ENCODE measurements at regions not wholly inside any gene's neighbourhood (a gene's known extent, or its start where the extent isn't known, plus 50 kb on each side); places are given as distances from the start of the nearest gene placed in this dataset.

DNA sequence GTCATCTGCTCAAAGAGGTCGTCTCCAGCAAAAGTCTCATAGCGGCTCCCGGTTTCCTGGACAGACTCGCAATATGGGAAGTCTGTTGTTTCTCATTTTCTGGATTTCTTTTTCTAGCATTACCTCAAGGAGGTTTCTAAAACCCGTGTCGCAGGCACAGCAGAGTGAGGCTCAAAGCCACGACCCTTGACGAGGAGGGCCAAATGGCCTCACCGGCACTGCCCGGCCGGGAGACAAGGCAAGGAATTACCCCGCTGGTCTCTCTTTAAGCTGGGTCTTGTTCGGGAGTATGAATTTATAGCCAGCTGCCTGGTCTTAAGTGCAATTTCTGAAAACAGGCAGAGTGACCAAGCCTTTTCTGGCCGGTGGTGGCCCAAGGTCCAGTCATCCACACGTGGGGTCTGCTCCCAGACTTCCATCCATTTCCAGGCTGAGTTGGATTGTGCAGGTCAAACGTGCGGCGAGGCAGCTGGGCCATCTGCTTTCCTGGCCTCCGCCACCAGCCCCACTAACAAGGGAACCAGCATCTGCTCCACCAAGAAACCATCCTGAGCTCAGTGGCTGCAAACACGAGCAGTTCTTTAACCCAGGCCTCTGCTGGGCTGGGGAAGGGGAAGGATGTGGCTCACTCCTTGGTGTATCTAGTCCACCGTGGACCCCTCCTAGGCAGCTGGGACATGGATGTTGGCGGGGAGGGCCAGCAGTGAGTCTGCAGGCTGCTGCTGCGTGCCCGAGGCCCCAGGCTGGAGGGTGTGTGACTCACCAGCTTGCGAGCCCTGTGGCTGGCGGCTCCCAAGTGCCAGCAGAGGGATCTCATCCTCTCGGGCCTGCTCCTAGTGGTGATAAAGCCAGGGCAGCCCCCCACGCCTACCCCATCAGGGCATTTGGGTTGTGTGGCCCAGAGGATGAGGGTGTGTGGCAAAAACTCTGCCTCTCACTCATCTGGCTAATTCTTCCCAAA, 55.6 kb upstream of the COL5A1 start:
- no peaks in the 10 kb centered on the region for H3K79me1 ChIP-seq (ENCODE audit: low read depth, low read length)
- no peaks in the 10 kb centered on the region for H3K23me2 ChIP-seq (ENCODE audit: low read depth, low read length)
- WGBS, 2 experiments (ENCODE audit: extremely low coverage in 1 of 2, insufficient coverage in 1 of 2, insufficient read length in 1 of 2, insufficient replicate concordance in 2 of 2, low coverage in 1 of 2, low lambda C conversion rate in 2 of 2, missing lambda C conversion rate in 1 of 2) = 94% methylated on average over 28 of the region's 28 CpGs; no CpG with 5 or more reads in 1 of the 2 experiments
- CTCF ChIA-PET (ENCODE audit: partially characterized antibody) = interaction anchor here (1.0 to 1.2 kb wide), 2 partner anchors 12 to 84 kb away, joined by 3 to 5 read pairs; no protein-coding TSS in a partner anchor
- no peaks in the 10 kb centered on the region for H3K79me2 ChIP-seq (ENCODE audit: control insufficient read depth in 1 of 2, insufficient read depth in 2 of 2, low read length in 2 of 2)
- no peak for FAIRE-seq
- no peaks in the 10 kb centered on the region for H3K9me3 ChIP-seq (ENCODE audit: insufficient read depth in 2 of 2, low read depth in 1 of 2, low read length in 1 of 2)
- no peak overlapping the region for H2BK20ac ChIP-seq (ENCODE audit: low read length)
- no peak overlapping the region for H3K9ac ChIP-seq (replicated peaks in 1 of 4; ENCODE audit: extremely low read depth in 1 of 4, low read depth in 3 of 4, low read length in 3 of 4)
- H2BK120ac ChIP-seq (replicated peaks; ENCODE audit: low read depth, low read length) = no peak overlapping the region
- H2BK12ac ChIP-seq (ENCODE audit: low read depth, low read length) = no peak overlapping the region
- H3K4me1 ChIP-seq (replicated peaks in 1 of 4; ENCODE audit: control insufficient read depth in 3 of 4, insufficient read depth in 4 of 4, low read length in 3 of 4) = peaks cover 0 to 4% (median 0%) of the 10 kb centered on the region in 4 experiments; a peak in 1 of 7 replicates
- no peak overlapping the region for H2AK5ac ChIP-seq (ENCODE audit: low read depth, low read length)
- no peak overlapping the region; the same call in 1 of the 2 replicates for H4K8ac ChIP-seq (ENCODE audit: extremely low read depth, insufficient read depth, low read length)
- no peak overlapping the region for H3K4me2 ChIP-seq (ENCODE audit: insufficient read depth in 1 of 2, low read depth in 2 of 2, low read length in 2 of 2)
- peak in 1 of 2 experiments; percentile 44 for DNase-seq (ENCODE audit: low read depth in 1 of 2, low spot score in 2 of 2)
- H2BK5ac ChIP-seq (ENCODE audit: low read depth, low read length) = no peak overlapping the region
- no peak overlapping the region for H3K14ac ChIP-seq (ENCODE audit: insufficient read length)
- H2BK15ac ChIP-seq (ENCODE audit: low read length) = no peak overlapping the region
- POLR2A ChIA-PET (ENCODE audit: partially characterized antibody) = no interaction called here
- H3K4me3 ChIP-seq (ENCODE audit: extremely low read depth in 1 of 4, insufficient read depth in 2 of 4, low read depth in 3 of 4, low read length in 4 of 4) = no peak overlapping the region
- no peak overlapping the region for H3K18ac ChIP-seq (ENCODE audit: extremely low read depth, low read length)
- H3K27ac ChIP-seq (ENCODE audit: low read depth, low read length) = no peak overlapping the region
- no peak overlapping the region for H3K4ac ChIP-seq (replicated peaks; ENCODE audit: insufficient read length, low read depth, low read length)
- H3K27me3 ChIP-seq (replicated peaks in 1 of 4; ENCODE audit: control insufficient read depth in 3 of 4, extremely low read depth in 1 of 4, insufficient read depth in 3 of 4, low read length in 3 of 4) = no peaks in the 10 kb centered on the region
- no peak overlapping the region for H3K23ac ChIP-seq (ENCODE audit: insufficient read length)
- H4K5ac ChIP-seq (ENCODE audit: insufficient read length, low read depth, low read length) = no peak overlapping the region
- H3K36me3 ChIP-seq (ENCODE audit: control insufficient read depth in 2 of 4, insufficient read depth in 4 of 4, low read length in 3 of 4) = no peaks in the 10 kb centered on the region
- H4K20me1 ChIP-seq (replicated peaks in 1 of 2; ENCODE audit: control insufficient read depth in 1 of 2, insufficient read depth in 2 of 2, low read length in 2 of 2) = no peaks in the 10 kb centered on the region
- H4K91ac ChIP-seq (replicated peaks; ENCODE audit: insufficient read length, low read length) = no peak overlapping the region
- H2AFZ ChIP-seq (ENCODE audit: low read length) = no peak overlapping the region; the same call in 1 of the 2 replicates
- no peak overlapping the region for H3K56ac ChIP-seq (replicated peaks; ENCODE audit: insufficient read length, low read depth, low read length)
- TF ChIP-seq, protein P1, sequence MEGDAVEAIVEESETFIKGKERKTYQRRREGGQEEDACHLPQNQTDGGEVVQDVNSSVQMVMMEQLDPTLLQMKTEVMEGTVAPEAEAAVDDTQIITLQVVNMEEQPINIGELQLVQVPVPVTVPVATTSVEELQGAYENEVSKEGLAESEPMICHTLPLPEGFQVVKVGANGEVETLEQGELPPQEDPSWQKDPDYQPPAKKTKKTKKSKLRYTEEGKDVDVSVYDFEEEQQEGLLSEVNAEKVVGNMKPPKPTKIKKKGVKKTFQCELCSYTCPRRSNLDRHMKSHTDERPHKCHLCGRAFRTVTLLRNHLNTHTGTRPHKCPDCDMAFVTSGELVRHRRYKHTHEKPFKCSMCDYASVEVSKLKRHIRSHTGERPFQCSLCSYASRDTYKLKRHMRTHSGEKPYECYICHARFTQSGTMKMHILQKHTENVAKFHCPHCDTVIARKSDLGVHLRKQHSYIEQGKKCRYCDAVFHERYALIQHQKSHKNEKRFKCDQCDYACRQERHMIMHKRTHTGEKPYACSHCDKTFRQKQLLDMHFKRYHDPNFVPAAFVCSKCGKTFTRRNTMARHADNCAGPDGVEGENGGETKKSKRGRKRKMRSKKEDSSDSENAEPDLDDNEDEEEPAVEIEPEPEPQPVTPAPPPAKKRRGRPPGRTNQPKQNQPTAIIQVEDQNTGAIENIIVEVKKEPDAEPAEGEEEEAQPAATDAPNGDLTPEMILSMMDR (IDR thresholded peaks at IDR 0.05; ENCODE audit: control extremely low read depth in 1 of 3, insufficient read depth in 1 of 3, low read depth in 1 of 3, low read length in 3 of 3) = no peak
- no peak for TF ChIP-seq PHF8 (conservative IDR thresholded peaks at IDR 0.05; ENCODE audit: low read depth, low read length)
- TF ChIP-seq CTBP2 (IDR thresholded peaks at IDR 0.05; ENCODE audit: borderline replicate concordance, insufficient read depth, insufficient read length, low read length) = no peak
- TF ChIP-seq KDM1A (IDR thresholded peaks at IDR 0.05; ENCODE audit: borderline replicate concordance, low read length) = no peak
- TF ChIP-seq RNF2 (IDR thresholded peaks at IDR 0.05; ENCODE audit: borderline replicate concordance, low read depth, low read length, missing control alignments, poor library complexity, severe bottlenecking) = no peak
- TF ChIP-seq SUZ12 (IDR thresholded peaks at IDR 0.05; ENCODE audit: low read length) = no peak
- TF ChIP-seq CHD2 (IDR thresholded peaks at IDR 0.05; ENCODE audit: low read length) = no peak
- no peak for TF ChIP-seq TCF12 (IDR thresholded peaks at IDR 0.05; ENCODE audit: low read depth, low read length)
- TF ChIP-seq TAF1 (IDR thresholded peaks at IDR 0.05; ENCODE audit: low read depth, low read length) = no peak
